ENCODE measurements at regions not wholly inside any gene's neighbourhood (a gene's known extent, or its start where the extent isn't known, plus 50 kb on each side); places are given as distances from the start of the nearest gene placed in this dataset.

- Histone ChIP-seq H3K9me3 (ENCODE audit: control insufficient read depth, insufficient read depth, low read length) (no peaks in the 10 kb centered on the region), H3K56ac (ENCODE audit: extremely low read depth, insufficient read depth, low read length) (no peak overlapping the region), H2BK5ac (ENCODE audit: low read depth, low read length, poor library complexity, severe bottlenecking) (no peak overlapping the region), H4K91ac (ENCODE audit: insufficient read depth, low read depth, low read length) (no peak overlapping the region), H3K36me3 (ENCODE audit: control insufficient read depth, insufficient read depth, low read length) (no peaks in the 10 kb centered on the region), H2BK120ac (ENCODE audit: low read depth, low read length) (no peak overlapping the region), H3K4me2 (ENCODE audit: low read depth, low read length) (no peak overlapping the region), H4K5ac (ENCODE audit: low read depth, low read length) (no peak overlapping the region), H3K27me3 (ENCODE audit: control insufficient read depth, insufficient read depth, low read length) (peaks cover 5% of the 10 kb centered on the region; the same call in 1 of the 2 replicates), H2AK5ac (ENCODE audit: low read depth, low read length) (no peak overlapping the region), H3K9ac (ENCODE audit: low read depth, low read length) (no peak overlapping the region), H2BK15ac (ENCODE audit: low read depth, low read length) (no peak overlapping the region), H3K14ac (replicated peaks; ENCODE audit: low read depth, low read length) (no peak overlapping the region), H2AFZ (replicated peaks; ENCODE audit: low read length, poor library complexity) (no peak overlapping the region), H3K18ac (ENCODE audit: low read depth, low read length) (no peak overlapping the region), H4K8ac (ENCODE audit: low read depth in 2 of 2, low read length in 2 of 2) (no peak overlapping the region), H3K27ac (ENCODE audit: insufficient read depth, low read length) (no peak overlapping the region), H3K4me3 (ENCODE audit: insufficient read depth, low read depth, low read length) (no peak overlapping the region), H2AK9ac (replicated peaks; ENCODE audit: low read depth, low read length, poor library complexity) (no peak overlapping the region), H3K4me1 (ENCODE audit: control insufficient read depth, insufficient read depth, low read length) (no peaks in the 10 kb centered on the region), H3K4ac (ENCODE audit: low read depth, low read length) (no peak overlapping the region), H3K9me1 (ENCODE audit: insufficient read depth, low read length) (no peaks in the 10 kb centered on the region), H2BK20ac (ENCODE audit: low read depth, low read length) (no peak overlapping the region), H3K79me1 (ENCODE audit: low read depth in 1 of 2, low read length in 2 of 2) (no peaks in the 10 kb centered on the region), H4K20me1 (ENCODE audit: insufficient read depth, low read length) (no peaks in the 10 kb centered on the region), H3K23ac (ENCODE audit: low read depth, low read length) (no peak overlapping the region)
- WGBS, 2 experiments (ENCODE audit: extremely low coverage in 2 of 2, insufficient read length in 1 of 2) = no CpG with 5 or more reads among the region's 1 CpG
- ChIA-PET POLR2A (ENCODE audit: unreplicated experiment) (no interaction called here), CTCF (no interaction called here)
- TF ChIP-seq FOS (IDR thresholded peaks at IDR 0.05; ENCODE audit: low read depth, low read length) (no peak), RCOR1 (IDR thresholded peaks at IDR 0.05; ENCODE audit: insufficient replicate concordance, low read length) (no peak), RAD21 (IDR thresholded peaks at IDR 0.05; ENCODE audit: low read length) (no peak), CTCF (conservative IDR thresholded peaks at IDR 0.05; ENCODE audit: low read depth, low read length) (no peak), MXI1 (IDR thresholded peaks at IDR 0.05; ENCODE audit: borderline replicate concordance, low read depth, low read length) (no peak), NFE2L2 (IDR thresholded peaks at IDR 0.05; ENCODE audit: low read depth, low read length) (no peak)
- in situ Hi-C loops (cut with MboI; ENCODE audit: low sequenced_read_pairs) = no loop called here
- intact Hi-C loops (cut with micrococcal nuclease) = no loop called here
- DNase-seq = no peak
- BruUV-seq (replicated peaks) = no TSS peak
- no peak for ATAC-seq (ENCODE audit: low read depth)
- dilution Hi-C loops (cut with HindIII; ENCODE audit: low sequenced_read_pairs, unreplicated experiment) = no loop called here
Measured at GRCh38 chr7:95646350-95646749, 50.0 kb upstream of the PDK4 start.
